ENCODE measurements at regions not wholly inside any gene's neighbourhood (a gene's known extent, or its start where the extent isn't known, plus 50 kb on each side); places are given as distances from the start of the nearest gene placed in this dataset.

DNA sequence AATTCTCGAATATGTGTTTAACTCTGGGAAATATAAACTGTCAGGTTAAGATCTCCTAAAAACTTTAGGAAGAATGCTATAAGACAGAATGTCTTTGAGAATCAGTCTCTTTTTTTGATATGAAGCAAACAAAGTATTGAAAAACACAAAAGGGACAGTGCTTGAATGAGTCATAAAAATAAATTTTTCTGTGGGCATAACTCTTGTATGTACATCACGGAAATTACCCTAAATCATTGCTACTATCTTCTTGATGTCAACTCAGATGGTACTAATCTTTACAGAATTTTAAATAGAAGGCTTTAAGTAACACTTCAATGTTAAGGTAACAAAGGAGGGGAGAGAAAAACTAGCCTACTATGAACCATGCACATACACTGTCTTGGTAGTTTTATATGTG is 244.0 kb upstream of the AMIGO2 start:
- H3K27me3 Mint-ChIP-seq = no peaks in the 10 kb centered on the region
- H3K27ac Mint-ChIP-seq = no peak overlapping the region
- Histone ChIP-seq H3K9me3 (no peaks in the 10 kb centered on the region), H3K27ac (ENCODE audit: low read length) (no peak overlapping the region), H3K36me3 (ENCODE audit: control insufficient read depth in 2 of 2, extremely low read depth in 1 of 2, insufficient read depth in 1 of 2, low read length in 1 of 2) (no peaks in the 10 kb centered on the region), H3K4me3 (ENCODE audit: control insufficient read depth in 1 of 2, extremely low read depth in 1 of 2, low read length in 1 of 2) (no peak overlapping the region), H3K27me3 (replicated peaks in 1 of 2; ENCODE audit: control insufficient read depth in 2 of 2, extremely low read depth in 1 of 2, insufficient read depth in 2 of 2, low read length in 1 of 2) (no peaks in the 10 kb centered on the region), H3K4me1 (ENCODE audit: control insufficient read depth in 1 of 2, extremely low read depth in 1 of 2, insufficient read depth in 2 of 2, low read length in 2 of 2) (peaks cover under 1 to 8% of the 10 kb centered on the region in 2 experiments)
- H3K36me3 Mint-ChIP-seq = no peaks in the 10 kb centered on the region
- DNase-seq = no peak
- ChIA-PET CTCF (no interaction called here), POLR2A (interaction anchor here in 1 of 2 donors (0.6 kb wide), 1 partner anchor 41 kb away, joined by 5 read pairs; no protein-coding TSS in a partner anchor)
- no CpG with 5 or more reads among the region's 2 CpGs for WGBS (ENCODE audit: insufficient coverage)
- H3K4me1 Mint-ChIP-seq = peaks cover 20 to 33% (median 22%) of the 10 kb centered on the region in 3 donors
- no peak overlapping the region for H3K4me3 Mint-ChIP-seq
- H3K9me3 Mint-ChIP-seq = peaks cover 0 to 5% (median 0%) of the 10 kb centered on the region in 3 donors
- no peak for ATAC-seq (replicated peaks in 1 of 4)

DNA sequence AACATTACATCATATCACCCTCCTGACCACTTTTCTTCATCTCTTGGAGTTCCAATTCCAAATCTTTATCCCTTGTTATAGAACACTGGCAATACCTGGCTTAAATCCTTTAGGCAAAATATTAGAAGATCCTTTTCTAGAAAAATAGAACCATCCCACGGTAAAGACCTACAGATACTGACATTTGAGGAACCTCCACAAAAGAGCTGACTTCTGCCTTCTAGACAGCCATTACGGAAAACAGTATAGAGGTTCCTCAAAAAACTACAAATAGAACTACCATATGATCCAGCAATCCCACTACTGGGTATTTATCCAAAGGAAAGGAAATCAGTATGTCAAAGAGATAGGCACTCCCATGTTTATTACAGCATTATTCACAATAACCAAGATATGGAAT is 241.7 kb upstream of the AMIGO2 start:
- DNase-seq (no peak), ATAC-seq (replicated peaks in 1 of 4) (no peak)
- 100% methylated on average over 1 of the region's 2 CpGs for WGBS (ENCODE audit: insufficient coverage)
- ChIA-PET CTCF (interaction anchor here in 1 of 2 donors (0.7 to 0.9 kb wide), 2 partner anchors 62 to 76 kb away, joined by 3 read pairs; no protein-coding TSS in a partner anchor), POLR2A (interaction anchor here (0.6 to 0.7 kb wide), 2 partner anchors 28 to 199 kb away, joined by 3 to 5 read pairs; no protein-coding TSS in a partner anchor)
- Mint-ChIP-seq H3K4me3 (no peak overlapping the region), H3K27ac (peak overlapping the region in 1 of 2 donors; percentile 40), H3K4me1 (peaks cover 26 to 30% (median 28%) of the 10 kb centered on the region in 3 donors), H3K9me3 (peaks cover 0 to 4% (median 0%) of the 10 kb centered on the region in 3 donors), H3K27me3 (no peaks in the 10 kb centered on the region), H3K36me3 (no peaks in the 10 kb centered on the region)
- H3K9me3 ChIP-seq = no peaks in the 10 kb centered on the region
- no peaks in the 10 kb centered on the region for H3K27me3 ChIP-seq (replicated peaks in 1 of 2; ENCODE audit: control insufficient read depth in 2 of 2, extremely low read depth in 1 of 2, insufficient read depth in 2 of 2, low read length in 1 of 2)
- no peak overlapping the region for H3K27ac ChIP-seq (ENCODE audit: low read length)
- peaks cover 0 to 15% of the 10 kb centered on the region in 2 experiments for H3K4me1 ChIP-seq (ENCODE audit: control insufficient read depth in 1 of 2, extremely low read depth in 1 of 2, insufficient read depth in 2 of 2, low read length in 2 of 2)
- H3K36me3 ChIP-seq (ENCODE audit: control insufficient read depth in 2 of 2, extremely low read depth in 1 of 2, insufficient read depth in 1 of 2, low read length in 1 of 2) = no peaks in the 10 kb centered on the region
- no peak overlapping the region for H3K4me3 ChIP-seq (ENCODE audit: control insufficient read depth in 1 of 2, extremely low read depth in 1 of 2, low read length in 1 of 2)

DNA sequence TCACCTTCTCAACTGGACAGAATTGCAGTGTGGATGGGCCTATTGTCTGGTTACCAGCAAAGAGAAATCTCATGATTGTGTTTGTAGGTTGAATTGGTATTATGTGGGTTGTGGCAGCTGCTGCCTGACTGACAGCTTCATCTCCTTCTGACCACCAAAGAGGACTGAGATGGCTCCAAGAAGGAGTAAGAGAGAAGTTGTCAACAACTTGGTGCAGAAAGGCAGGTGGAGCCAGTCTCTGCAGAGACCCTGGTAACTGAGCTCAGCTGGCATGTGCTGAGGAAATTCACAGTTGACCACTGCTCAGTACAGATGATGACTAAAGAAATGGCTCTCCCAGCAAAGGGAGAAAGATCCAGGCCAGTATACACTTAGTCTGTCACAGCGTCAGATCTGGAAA is 240.0 kb upstream of the AMIGO2 start:
- WGBS (ENCODE audit: insufficient coverage) = 100% methylated on average over 1 of the region's 1 CpG
- DNase-seq (no peak), ATAC-seq (replicated peaks in 1 of 4) (peak in 1 of 4 experiments; percentile 13)
- peaks cover 0 to 15% of the 10 kb centered on the region in 2 experiments for H3K4me1 ChIP-seq (ENCODE audit: control insufficient read depth in 1 of 2, extremely low read depth in 1 of 2, insufficient read depth in 2 of 2, low read length in 2 of 2)
- POLR2A ChIA-PET = interaction anchor here (0.5 to 0.6 kb wide), 3 partner anchors 12 to 1394 kb away, joined by 3 to 6 read pairs (median 5); no protein-coding TSS in a partner anchor
- peak overlapping the region; percentile 51 to 63 for H3K27ac Mint-ChIP-seq
- H3K36me3 Mint-ChIP-seq = no peaks in the 10 kb centered on the region
- H3K27me3 ChIP-seq (replicated peaks in 1 of 2; ENCODE audit: control insufficient read depth in 2 of 2, extremely low read depth in 1 of 2, insufficient read depth in 2 of 2, low read length in 1 of 2) = no peaks in the 10 kb centered on the region
- H3K27me3 Mint-ChIP-seq = no peaks in the 10 kb centered on the region
- H3K4me3 Mint-ChIP-seq = no peak overlapping the region
- H3K9me3 ChIP-seq = no peaks in the 10 kb centered on the region
- peak overlapping the region; percentile 19 for H3K27ac ChIP-seq (ENCODE audit: low read length)
- CTCF ChIA-PET = interaction anchor here in 1 of 2 donors (0.6 kb wide), 1 partner anchor 14 kb away, joined by 3 read pairs; no protein-coding TSS in a partner anchor
- H3K4me3 ChIP-seq (ENCODE audit: control insufficient read depth in 1 of 2, extremely low read depth in 1 of 2, low read length in 1 of 2) = no peak overlapping the region
- H3K36me3 ChIP-seq (ENCODE audit: control insufficient read depth in 2 of 2, extremely low read depth in 1 of 2, insufficient read depth in 1 of 2, low read length in 1 of 2) = no peaks in the 10 kb centered on the region
- H3K9me3 Mint-ChIP-seq = peaks cover 0 to 4% (median 0%) of the 10 kb centered on the region in 3 donors
- peaks cover 27 to 36% (median 31%) of the 10 kb centered on the region in 3 donors for H3K4me1 Mint-ChIP-seq

DNA sequence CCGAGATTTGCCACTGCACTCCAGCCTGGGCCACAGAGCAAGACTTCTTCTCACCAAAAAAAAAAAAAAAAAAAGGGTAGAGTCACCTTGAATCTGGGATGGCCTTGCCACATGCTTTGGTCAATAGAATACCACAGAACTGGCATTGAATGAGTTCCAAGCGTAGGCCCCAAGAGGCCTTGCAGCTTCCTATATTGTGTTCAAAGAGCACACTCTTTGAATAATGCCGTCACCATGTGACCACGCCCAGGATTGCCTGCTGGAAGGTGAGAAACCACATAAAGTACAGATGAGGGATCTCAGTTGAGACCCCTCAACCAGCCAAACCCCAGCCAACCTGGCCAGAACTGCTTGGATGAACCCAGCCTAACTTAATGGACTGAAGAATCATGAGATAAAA is 239.2 kb upstream of the AMIGO2 start:
- POLR2A ChIA-PET = interaction anchor here in 1 of 2 donors (0.6 kb wide), 1 partner anchor 12 kb away, joined by 3 read pairs; no protein-coding TSS in a partner anchor
- Histone ChIP-seq H3K4me3 (ENCODE audit: control insufficient read depth in 1 of 2, extremely low read depth in 1 of 2, low read length in 1 of 2) (no peak overlapping the region), H3K36me3 (ENCODE audit: control insufficient read depth in 2 of 2, extremely low read depth in 1 of 2, insufficient read depth in 1 of 2, low read length in 1 of 2) (no peaks in the 10 kb centered on the region), H3K4me1 (ENCODE audit: control insufficient read depth in 1 of 2, extremely low read depth in 1 of 2, insufficient read depth in 2 of 2, low read length in 2 of 2) (peaks cover 0 to 15% of the 10 kb centered on the region in 2 experiments), H3K27ac (ENCODE audit: low read length) (peak overlapping the region; percentile 19), H3K9me3 (no peaks in the 10 kb centered on the region), H3K27me3 (replicated peaks in 1 of 2; ENCODE audit: control insufficient read depth in 2 of 2, extremely low read depth in 1 of 2, insufficient read depth in 2 of 2, low read length in 1 of 2) (no peaks in the 10 kb centered on the region)
- DNase-seq (peak in 3 of 35 experiments; percentile 6 to 42 (median 7)), ATAC-seq (replicated peaks in 1 of 4) (no peak)
- H3K4me3 Mint-ChIP-seq = no peak overlapping the region
- H3K9me3 Mint-ChIP-seq = peaks cover 0 to 4% (median 0%) of the 10 kb centered on the region in 3 donors
- WGBS (ENCODE audit: insufficient coverage) = 56% methylated on average over 2 of the region's 4 CpGs
- CTCF ChIA-PET = interaction anchor here (0.6 to 0.9 kb wide), 3 partner anchors 13 to 79 kb away, joined by 3 to 8 read pairs (median 4); no protein-coding TSS in a partner anchor
- no peaks in the 10 kb centered on the region for H3K27me3 Mint-ChIP-seq
- H3K36me3 Mint-ChIP-seq = no peaks in the 10 kb centered on the region
- H3K27ac Mint-ChIP-seq = peak overlapping the region in 1 of 2 donors; percentile 63
- H3K4me1 Mint-ChIP-seq = peaks cover 25 to 42% (median 30%) of the 10 kb centered on the region in 3 donors

DNA sequence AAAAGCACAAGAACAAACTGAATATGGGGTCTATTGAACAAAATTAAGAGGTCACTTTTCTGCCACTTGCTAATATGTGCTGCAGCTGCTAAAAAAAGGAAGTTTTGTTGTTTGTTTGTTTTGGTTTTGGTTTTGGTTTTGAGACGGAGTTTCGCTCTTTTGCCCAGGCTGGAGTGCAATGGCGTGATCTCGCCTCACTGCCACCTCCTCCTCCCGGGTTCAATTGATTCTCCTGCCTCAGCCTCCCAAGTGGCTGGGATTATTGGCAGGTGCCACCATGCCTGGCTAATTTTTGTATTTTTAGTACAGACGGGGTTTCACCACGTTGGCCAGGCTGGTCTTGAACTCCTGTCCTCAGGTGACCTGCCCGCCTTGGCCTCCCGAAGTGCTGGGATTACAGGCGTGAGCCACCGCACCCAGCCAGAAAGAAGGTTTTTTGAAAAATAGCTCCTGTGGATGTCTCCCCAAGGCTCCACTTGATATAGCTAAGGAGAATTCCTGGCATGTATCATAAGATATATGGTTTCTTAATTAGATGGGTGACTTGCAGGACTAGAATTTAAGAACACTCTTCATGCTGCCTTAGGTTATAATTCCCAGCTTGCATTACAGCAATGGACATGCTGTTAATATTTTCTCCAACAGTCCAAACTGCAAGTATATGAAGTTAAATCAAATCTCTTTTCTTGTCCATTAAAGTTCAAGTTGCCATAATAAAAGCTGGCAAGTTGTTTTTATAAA is 237.6 kb upstream of the AMIGO2 start:
- Histone ChIP-seq H3K36me3 (ENCODE audit: control insufficient read depth in 2 of 2, extremely low read depth in 1 of 2, insufficient read depth in 1 of 2, low read length in 1 of 2) (no peaks in the 10 kb centered on the region), H3K27me3 (replicated peaks in 1 of 2; ENCODE audit: control insufficient read depth in 2 of 2, extremely low read depth in 1 of 2, insufficient read depth in 2 of 2, low read length in 1 of 2) (no peaks in the 10 kb centered on the region), H3K27ac (ENCODE audit: low read length) (no peak overlapping the region), H3K4me3 (ENCODE audit: control insufficient read depth in 1 of 2, extremely low read depth in 1 of 2, low read length in 1 of 2) (peak overlapping the region in 1 of 2 donors; percentile 21), H3K9me3 (no peaks in the 10 kb centered on the region), H3K4me1 (ENCODE audit: control insufficient read depth in 1 of 2, extremely low read depth in 1 of 2, insufficient read depth in 2 of 2, low read length in 2 of 2) (peaks cover 0 to 15% of the 10 kb centered on the region in 2 experiments)
- ATAC-seq (replicated peaks in 1 of 4) (no peak), DNase-seq (peak in 2 of 35 experiments; percentile 11 to 42)
- CTCF ChIA-PET = no interaction called here
- H3K27me3 Mint-ChIP-seq = no peaks in the 10 kb centered on the region
- H3K4me1 Mint-ChIP-seq = peaks cover 25 to 53% (median 36%) of the 10 kb centered on the region in 3 donors
- 69% methylated on average over 10 of the region's 11 CpGs for WGBS (ENCODE audit: insufficient coverage)
- peaks cover 0 to 4% (median 0%) of the 10 kb centered on the region in 3 donors for H3K9me3 Mint-ChIP-seq
- H3K27ac Mint-ChIP-seq = peak overlapping the region; percentile 61 to 67
- POLR2A ChIA-PET = interaction anchor here (0.5 to 0.6 kb wide), 3 partner anchors 60 to 243 kb away, joined by 3 to 4 read pairs (median 3); no protein-coding TSS in a partner anchor
- H3K36me3 Mint-ChIP-seq = no peaks in the 10 kb centered on the region
- peak overlapping the region; percentile 11 to 59 (median 11) for H3K4me3 Mint-ChIP-seq

DNA sequence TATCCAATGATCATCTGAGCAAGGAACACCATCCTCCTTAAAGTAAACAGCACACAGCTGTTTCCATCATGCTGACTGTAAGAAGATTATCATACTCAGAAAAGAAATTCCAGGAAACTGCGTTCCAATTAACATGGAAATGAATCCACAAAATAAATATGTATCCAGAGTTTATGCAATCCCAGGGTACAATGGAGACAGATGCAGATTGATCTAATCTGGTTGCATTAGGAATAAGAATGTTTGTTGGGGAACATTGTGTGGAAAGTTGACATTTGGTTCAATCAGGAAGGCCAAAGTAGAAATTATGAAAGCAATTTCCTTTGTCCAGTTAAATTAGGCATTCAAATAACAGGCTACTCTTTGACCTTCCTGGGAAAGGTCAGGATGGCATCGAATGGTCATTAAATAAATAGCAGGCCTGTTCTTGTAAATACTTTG is 236.9 kb upstream of the AMIGO2 start:
- Mint-ChIP-seq H3K9me3 (peaks cover 0 to 4% (median 1%) of the 10 kb centered on the region in 3 donors), H3K27ac (peak overlapping the region; percentile 61 to 67), H3K36me3 (no peaks in the 10 kb centered on the region), H3K4me3 (peak overlapping the region in 2 of 3 donors; percentile 11 to 24), H3K4me1 (peaks cover 25 to 53% (median 36%) of the 10 kb centered on the region in 3 donors), H3K27me3 (no peaks in the 10 kb centered on the region)
- ATAC-seq (replicated peaks in 1 of 4) = no peak
- no CpG with 5 or more reads among the region's 2 CpGs for WGBS (ENCODE audit: insufficient coverage)
- Histone ChIP-seq H3K9me3 (no peaks in the 10 kb centered on the region), H3K36me3 (ENCODE audit: control insufficient read depth in 2 of 2, extremely low read depth in 1 of 2, insufficient read depth in 1 of 2, low read length in 1 of 2) (no peaks in the 10 kb centered on the region), H3K4me1 (ENCODE audit: control insufficient read depth in 1 of 2, extremely low read depth in 1 of 2, insufficient read depth in 2 of 2, low read length in 2 of 2) (peaks cover 0 to 15% of the 10 kb centered on the region in 2 experiments), H3K27ac (ENCODE audit: low read length) (no peak overlapping the region), H3K27me3 (replicated peaks in 1 of 2; ENCODE audit: control insufficient read depth in 2 of 2, extremely low read depth in 1 of 2, insufficient read depth in 2 of 2, low read length in 1 of 2) (no peaks in the 10 kb centered on the region), H3K4me3 (ENCODE audit: control insufficient read depth in 1 of 2, extremely low read depth in 1 of 2, low read length in 1 of 2) (no peak overlapping the region)
- no peak for DNase-seq
- POLR2A ChIA-PET = interaction anchor here in 1 of 2 donors (0.6 kb wide), 1 partner anchor 242 kb away, joined by 3 read pairs; no protein-coding TSS in a partner anchor
- CTCF ChIA-PET = no interaction called here

Data from T-cell (primary cell).